ENCODE measurements at regions not wholly inside any gene's neighbourhood (a gene's known extent, or its start where the extent isn't known, plus 50 kb on each side); places are given as distances from the start of the nearest gene placed in this dataset.

GRCh38 chr4:141411936-141412335, 191.2 kb downstream of the ZNF330 start:
- no peak for TF ChIP-seq CTCF (IDR thresholded peaks at IDR 0.05)
- no peak for TF ChIP-seq POLR2A (IDR thresholded peaks at IDR 0.05; ENCODE audit: low read depth)
- no peak for TF ChIP-seq EP300 (IDR thresholded peaks at IDR 0.05)
- no peak for TF ChIP-seq POLR2AphosphoS5 (IDR thresholded peaks at IDR 0.05)
